Breast epithelium (tissue), 3 donors: ENCODE measurements at regions not wholly inside any gene's neighbourhood (a gene's known extent, or its start where the extent isn't known, plus 50 kb on each side); places are given as distances from the start of the nearest gene placed in this dataset.

Experiments
- POLR2AphosphoS5 ChIP-seq, 3 donors: sonication (generic); formaldehyde crosslinking; IDR thresholded peaks; one replicate each; pipeline ENCODE4 v1.6.1; 2017; ENCODE audit warnings: antibody characterized with exemption in 3 of 3
- TF ChIP-seq, protein P1 (sequence below), 3 donors: fragments of 450-650 bp; IDR thresholded peaks; one replicate each; pipeline ENCODE4 v1.5.1; 2016 to 2017; ENCODE audit warnings: antibody characterized with exemption in 3 of 3, mild to moderate bottlenecking in 3 of 3, moderate library complexity in 3 of 3

DNA sequence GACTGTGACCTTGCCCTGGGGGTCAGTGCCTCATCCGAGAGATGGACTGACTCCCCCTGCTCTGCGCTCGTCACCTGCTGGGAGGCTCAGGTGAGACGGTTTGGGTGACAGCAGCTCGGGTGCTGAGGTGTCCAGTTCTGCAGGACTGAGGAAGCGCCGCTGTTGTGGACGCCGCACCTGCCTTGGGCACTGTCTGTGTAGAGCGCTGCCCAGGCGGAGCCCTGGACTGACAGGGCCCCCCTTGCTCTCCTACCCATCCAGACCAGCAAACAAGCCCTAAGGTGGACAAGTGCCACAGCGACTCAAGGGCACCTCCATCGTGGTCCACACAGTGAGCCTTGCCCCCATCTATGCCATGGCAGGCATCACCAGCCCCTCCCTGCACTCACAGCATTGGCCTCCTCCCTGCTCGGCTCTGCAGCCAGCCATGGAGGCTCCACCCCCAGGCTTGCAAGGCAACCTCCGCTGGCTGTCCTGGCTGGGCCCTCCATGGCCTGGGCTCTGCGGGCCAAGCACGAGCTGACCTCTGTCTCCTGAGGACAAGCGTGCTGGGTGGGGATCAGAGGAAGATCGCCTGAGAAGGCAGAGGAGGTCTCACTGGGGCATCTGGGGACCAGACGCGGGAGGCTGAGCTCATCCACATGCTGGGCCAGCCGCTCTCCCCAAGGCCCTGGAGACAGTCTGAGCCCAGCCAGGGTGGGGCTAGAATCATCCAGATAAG lies 87.1 kb upstream of the COL5A1 start:
- no peak for TF ChIP-seq POLR2AphosphoS5 (IDR thresholded peaks at IDR 0.05)
- TF ChIP-seq, protein P1, sequence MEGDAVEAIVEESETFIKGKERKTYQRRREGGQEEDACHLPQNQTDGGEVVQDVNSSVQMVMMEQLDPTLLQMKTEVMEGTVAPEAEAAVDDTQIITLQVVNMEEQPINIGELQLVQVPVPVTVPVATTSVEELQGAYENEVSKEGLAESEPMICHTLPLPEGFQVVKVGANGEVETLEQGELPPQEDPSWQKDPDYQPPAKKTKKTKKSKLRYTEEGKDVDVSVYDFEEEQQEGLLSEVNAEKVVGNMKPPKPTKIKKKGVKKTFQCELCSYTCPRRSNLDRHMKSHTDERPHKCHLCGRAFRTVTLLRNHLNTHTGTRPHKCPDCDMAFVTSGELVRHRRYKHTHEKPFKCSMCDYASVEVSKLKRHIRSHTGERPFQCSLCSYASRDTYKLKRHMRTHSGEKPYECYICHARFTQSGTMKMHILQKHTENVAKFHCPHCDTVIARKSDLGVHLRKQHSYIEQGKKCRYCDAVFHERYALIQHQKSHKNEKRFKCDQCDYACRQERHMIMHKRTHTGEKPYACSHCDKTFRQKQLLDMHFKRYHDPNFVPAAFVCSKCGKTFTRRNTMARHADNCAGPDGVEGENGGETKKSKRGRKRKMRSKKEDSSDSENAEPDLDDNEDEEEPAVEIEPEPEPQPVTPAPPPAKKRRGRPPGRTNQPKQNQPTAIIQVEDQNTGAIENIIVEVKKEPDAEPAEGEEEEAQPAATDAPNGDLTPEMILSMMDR (IDR thresholded peaks at IDR 0.05) = no peak
